NCI-H1417 treated with DMSO at 0.1 percent for 48 hours (cell line): ENCODE measurements at regions not wholly inside any gene's neighbourhood (a gene's known extent, or its start where the extent isn't known, plus 50 kb on each side); places are given as distances from the start of the nearest gene placed in this dataset.

ENCODE experiments used
- DNase-seq: peaks from one replicate; lab custom pipeline; 2025; lab: John Stamatoyannopoulos, UW

DNA sequence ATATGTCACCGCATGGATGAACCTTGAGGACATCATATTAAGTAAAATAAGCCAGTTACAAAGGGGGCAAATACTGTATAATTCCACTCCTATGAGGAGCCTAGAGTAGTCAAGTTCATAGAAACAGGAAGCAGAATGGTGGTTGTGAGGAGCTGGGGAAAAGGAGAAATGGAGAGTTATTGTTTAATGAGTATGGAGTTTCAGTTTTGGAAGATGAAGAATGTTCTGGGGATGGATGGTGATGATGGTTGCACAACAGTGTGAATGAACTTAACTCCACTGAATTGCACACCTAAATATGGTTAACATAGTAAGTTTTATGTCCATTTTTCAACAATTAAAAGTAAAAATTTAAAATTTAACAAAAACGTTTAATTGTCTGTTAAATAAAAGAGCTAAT is 220.9 kb upstream of the JUN start:
- DNase-seq = no peak

DNA sequence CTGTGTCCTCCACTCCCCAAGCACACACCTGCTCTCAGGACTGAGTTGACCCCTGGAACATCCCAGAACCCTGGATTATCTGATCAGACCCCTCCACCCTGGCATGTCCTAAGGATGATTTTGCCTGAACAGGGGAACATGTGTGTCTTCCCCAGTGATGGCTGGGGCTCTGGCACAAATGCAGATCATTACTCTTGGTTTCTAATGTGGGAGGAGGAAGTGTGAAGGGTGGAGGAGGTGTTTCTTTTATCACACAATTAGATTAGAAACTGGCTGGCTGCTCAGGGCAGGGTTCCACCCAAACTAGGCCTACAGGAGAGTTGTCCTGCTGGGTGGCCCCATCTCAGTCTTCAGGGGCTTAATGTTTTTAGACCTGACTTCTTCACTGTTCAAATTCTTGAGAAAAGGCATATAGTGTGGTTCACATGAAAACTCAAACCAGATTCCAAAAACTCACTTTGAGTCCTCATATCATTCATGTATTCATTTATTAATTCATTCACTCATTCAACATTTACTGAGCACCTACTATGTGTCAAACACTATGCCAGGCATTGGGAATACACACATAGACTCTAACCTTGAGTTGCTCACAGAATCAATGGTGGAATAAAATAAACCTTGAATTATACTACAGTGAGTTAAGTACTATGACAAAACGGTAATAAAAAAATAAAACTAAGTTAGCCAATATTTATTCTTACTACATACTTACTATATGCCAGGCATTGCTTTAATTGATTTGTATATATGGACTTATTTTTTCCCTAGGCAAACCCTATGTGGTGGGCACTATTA is 221.8 kb upstream of the JUN start:
- DNase-seq = no peak

- no peak for DNase-seq
Observed at GRCh38 chr1:59006289-59006658, 222.4 kb upstream of the JUN start.

- no peak for DNase-seq
Observed at GRCh38 chr1:59006932-59007331, 223.1 kb upstream of the JUN start.

DNA sequence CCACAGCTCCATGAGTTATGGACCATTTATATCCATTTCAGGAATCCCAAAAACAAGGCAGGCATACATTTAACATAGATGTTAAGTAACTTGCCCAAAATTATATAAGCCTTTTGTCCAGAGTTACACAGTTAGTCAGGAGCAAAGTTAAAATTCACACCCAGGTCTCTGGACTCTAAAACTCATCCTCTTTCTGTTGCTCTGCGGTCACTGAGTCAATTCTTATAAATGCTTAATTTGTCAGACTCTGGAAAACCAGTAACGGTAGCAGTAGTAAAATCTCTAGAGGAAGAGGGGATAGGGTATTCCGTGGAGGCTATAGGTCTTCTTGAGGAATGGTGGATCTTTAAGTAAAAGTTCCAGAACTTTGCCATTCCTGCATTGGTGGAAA is 223.6 kb upstream of the JUN start:
- DNase-seq = no peak

- no peak for DNase-seq
Observed at GRCh38 chr1:59007820-59008598, 224.2 kb upstream of the JUN start.

GRCh38 chr1:59008599-59009347 is 224.9 kb upstream of the JUN start:
- no peak for DNase-seq

DNA sequence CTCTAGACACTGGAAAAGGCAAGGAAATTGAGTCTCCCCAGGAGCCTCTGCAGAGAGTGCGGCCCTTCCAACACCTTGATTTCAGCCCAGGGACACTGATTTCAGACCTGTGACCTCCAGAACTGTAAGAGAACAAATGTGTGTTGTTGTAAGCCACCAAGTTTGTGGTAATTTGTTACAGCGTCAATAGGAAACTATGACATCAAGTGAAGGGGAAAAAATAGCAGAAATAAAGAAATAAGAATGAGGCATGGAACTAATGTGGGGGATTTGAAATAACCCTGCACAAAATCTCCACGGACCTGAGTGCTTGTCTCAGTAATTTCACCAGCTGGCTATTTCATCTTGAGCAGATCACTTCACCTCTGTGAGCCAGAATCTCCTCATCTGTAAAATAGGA is 227.8 kb upstream of the JUN start:
- DNase-seq = no peak

DNA sequence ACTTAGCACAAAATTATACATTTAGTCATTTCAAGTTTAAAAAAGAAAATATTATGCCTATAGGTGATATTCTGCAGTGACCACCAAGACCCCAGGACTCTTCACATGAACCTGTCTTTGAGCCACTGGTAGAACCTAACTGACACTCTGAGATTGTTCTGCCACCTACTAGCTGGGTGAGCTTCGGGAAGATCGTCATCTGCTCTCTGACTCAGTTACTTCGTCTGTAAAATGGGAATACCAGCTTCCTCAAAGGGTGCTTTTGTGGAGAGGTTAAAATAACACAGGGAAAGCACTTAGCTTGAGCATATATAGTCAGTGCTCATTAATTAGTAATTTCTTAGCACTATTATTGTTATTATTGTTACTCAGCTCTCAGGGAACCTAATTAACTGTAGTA is 228.5 kb upstream of the JUN start:
- DNase-seq = no peak

GRCh38 chr1:59013276-59013927 is 229.6 kb upstream of the JUN start:
- no peak for DNase-seq

GRCh38 chr1:59013928-59014279 is 230.1 kb upstream of the JUN start:
- DNase-seq = no peak

- DNase-seq = no peak
Observed at GRCh38 chr1:59014827-59015226, 231.0 kb upstream of the JUN start.

DNA sequence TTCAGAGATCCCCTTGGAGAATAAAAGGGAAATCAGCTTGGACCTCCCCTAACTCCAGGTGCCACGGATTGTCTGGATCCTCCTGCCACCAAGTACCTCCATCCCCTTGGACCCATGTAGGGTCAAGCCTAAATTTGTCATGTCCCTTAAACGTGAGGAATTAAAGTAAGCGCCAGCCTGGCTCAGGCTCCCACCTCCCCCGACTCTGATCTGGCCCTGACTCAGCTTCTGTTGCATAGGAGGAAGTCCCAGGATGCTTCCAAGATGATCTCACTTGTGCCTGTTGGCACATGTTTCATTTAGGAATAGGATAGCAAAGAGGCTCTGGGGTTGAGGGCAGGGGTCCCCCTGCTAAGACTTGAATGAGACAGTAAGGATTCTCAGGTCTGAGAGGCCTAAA is 231.9 kb upstream of the JUN start:
- DNase-seq = no peak

GRCh38 chr1:59016390-59016789 is 232.5 kb upstream of the JUN start:
- DNase-seq = no peak

GRCh38 chr1:59017501-59018231 is 233.8 kb upstream of the JUN start:
- no peak for DNase-seq

- no peak for DNase-seq
Observed at GRCh38 chr1:59018446-59018845, 234.6 kb upstream of the JUN start.

GRCh38 chr1:59018860-59019259 is 235.0 kb upstream of the JUN start:
- no peak for DNase-seq

GRCh38 chr1:59020151-59020997 is 236.5 kb upstream of the JUN start:
- no peak for DNase-seq

- no peak for DNase-seq
Observed at GRCh38 chr1:59022199-59022598, 238.4 kb upstream of the JUN start.

- DNase-seq = no peak
Observed at GRCh38 chr1:59022799-59023198, 239.0 kb upstream of the JUN start.

DNA sequence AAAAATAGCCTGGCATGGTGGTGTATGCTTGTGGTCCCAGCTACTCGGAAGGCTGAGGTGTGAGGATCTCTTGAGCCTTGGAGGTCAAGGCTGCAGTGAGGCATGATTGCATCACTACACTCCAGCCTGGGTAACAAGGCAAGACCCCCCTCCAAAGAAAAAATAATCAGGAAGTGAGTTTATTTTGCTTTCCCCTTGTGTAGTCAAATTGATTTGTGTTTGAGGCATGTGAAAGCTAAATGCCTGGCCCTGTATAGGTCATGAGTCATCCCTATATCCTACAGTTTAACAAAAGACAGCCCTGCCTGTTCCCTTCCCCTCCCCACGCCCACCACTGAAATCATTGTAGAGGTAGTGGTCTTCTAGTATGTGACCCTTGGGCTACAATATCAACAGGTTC is 241.4 kb upstream of the JUN start:
- DNase-seq = no peak
